ENCODE measurements at regions not wholly inside any gene's neighbourhood (a gene's known extent, or its start where the extent isn't known, plus 50 kb on each side); places are given as distances from the start of the nearest gene placed in this dataset.

DNA sequence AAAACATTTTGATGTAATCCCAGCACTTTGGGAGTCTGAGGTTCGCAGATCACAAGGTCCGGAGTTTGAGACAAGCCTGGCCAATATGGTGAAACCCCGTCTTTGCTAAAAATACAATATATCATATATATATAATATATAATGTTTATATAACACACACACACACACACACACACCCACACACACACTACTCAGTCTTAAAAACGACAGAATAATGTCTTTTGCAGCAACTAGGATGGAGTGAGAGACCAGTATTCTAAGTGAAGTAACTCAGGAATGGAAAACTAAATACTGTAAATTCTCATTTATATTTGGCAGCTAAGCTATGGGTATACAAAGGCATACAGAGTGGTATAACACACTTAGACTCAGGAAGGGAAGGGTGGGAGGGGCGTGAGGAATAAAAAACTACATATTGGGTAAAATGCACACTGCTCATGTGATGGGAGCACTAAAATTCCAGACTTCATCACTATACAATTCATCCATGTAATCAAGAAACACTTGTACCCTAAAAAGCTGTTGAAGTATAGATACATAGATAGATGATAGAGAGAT lies 231.2 kb upstream of the SEMA3A start:
- intact Hi-C loops (cut with DNase I): no loop called here
- Histone ChIP-seq H3K36me3 (no peaks in the 10 kb centered on the region), H3K4me3 (replicated peaks in 1 of 3) (no peak overlapping the region), H3K4me1 (no peaks in the 10 kb centered on the region), H3K27ac (no peak overlapping the region), H3K9me3 (no peaks in the 10 kb centered on the region), H3K27me3 (no peaks in the 10 kb centered on the region)
- WGBS, 2 donors: 78 to 88% methylated on average over 5 of the region's 5 CpGs
- no peak for DNase-seq
- TF ChIP-seq, protein P1, sequence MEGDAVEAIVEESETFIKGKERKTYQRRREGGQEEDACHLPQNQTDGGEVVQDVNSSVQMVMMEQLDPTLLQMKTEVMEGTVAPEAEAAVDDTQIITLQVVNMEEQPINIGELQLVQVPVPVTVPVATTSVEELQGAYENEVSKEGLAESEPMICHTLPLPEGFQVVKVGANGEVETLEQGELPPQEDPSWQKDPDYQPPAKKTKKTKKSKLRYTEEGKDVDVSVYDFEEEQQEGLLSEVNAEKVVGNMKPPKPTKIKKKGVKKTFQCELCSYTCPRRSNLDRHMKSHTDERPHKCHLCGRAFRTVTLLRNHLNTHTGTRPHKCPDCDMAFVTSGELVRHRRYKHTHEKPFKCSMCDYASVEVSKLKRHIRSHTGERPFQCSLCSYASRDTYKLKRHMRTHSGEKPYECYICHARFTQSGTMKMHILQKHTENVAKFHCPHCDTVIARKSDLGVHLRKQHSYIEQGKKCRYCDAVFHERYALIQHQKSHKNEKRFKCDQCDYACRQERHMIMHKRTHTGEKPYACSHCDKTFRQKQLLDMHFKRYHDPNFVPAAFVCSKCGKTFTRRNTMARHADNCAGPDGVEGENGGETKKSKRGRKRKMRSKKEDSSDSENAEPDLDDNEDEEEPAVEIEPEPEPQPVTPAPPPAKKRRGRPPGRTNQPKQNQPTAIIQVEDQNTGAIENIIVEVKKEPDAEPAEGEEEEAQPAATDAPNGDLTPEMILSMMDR (IDR thresholded peaks at IDR 0.05): no peak
- no peak for TF ChIP-seq POLR2A (IDR thresholded peaks at IDR 0.05)

GRCh38 chr7:84422790-84423189 lies 228.2 kb upstream of the SEMA3A start:
- H3K27me3 ChIP-seq: no peaks in the 10 kb centered on the region
- intact Hi-C loops (cut with DNase I): no loop called here
- no peaks in the 10 kb centered on the region for H3K4me1 ChIP-seq
- H3K9me3 ChIP-seq: no peaks in the 10 kb centered on the region
- H3K27ac ChIP-seq: no peak overlapping the region
- H3K36me3 ChIP-seq: no peaks in the 10 kb centered on the region
- DNase-seq: no peak
- TF ChIP-seq POLR2A (IDR thresholded peaks at IDR 0.05): no peak
- TF ChIP-seq, protein P1 (IDR thresholded peaks at IDR 0.05): no peak
- no peak overlapping the region for H3K4me3 ChIP-seq (replicated peaks in 1 of 3)

GRCh38 chr7:84412161-84412969 lies 217.8 kb upstream of the SEMA3A start:
- no peaks in the 10 kb centered on the region for H3K36me3 ChIP-seq
- WGBS, 2 donors: 54 to 61% methylated on average over 2 of the region's 2 CpGs
- H3K27me3 ChIP-seq: no peaks in the 10 kb centered on the region
- TF ChIP-seq, protein P1 (IDR thresholded peaks at IDR 0.05): no peak
- TF ChIP-seq POLR2A (IDR thresholded peaks at IDR 0.05): no peak
- intact Hi-C loops (cut with DNase I): no loop called here
- no peak overlapping the region for H3K27ac ChIP-seq
- H3K9me3 ChIP-seq: no peaks in the 10 kb centered on the region
- no peak overlapping the region for H3K4me3 ChIP-seq (replicated peaks in 1 of 3)
- no peak for DNase-seq
- no peaks in the 10 kb centered on the region for H3K4me1 ChIP-seq

GRCh38 chr7:84399661-84400060 lies 205.1 kb upstream of the SEMA3A start:
- Histone ChIP-seq H3K27ac (no peak overlapping the region), H3K4me1 (no peaks in the 10 kb centered on the region), H3K4me3 (replicated peaks in 1 of 3) (no peak overlapping the region), H3K27me3 (no peaks in the 10 kb centered on the region), H3K9me3 (no peaks in the 10 kb centered on the region), H3K36me3 (no peaks in the 10 kb centered on the region)
- intact Hi-C loops (cut with DNase I): no loop called here
- no peak for DNase-seq
- 50 to 71% methylated on average over 1 of the region's 1 CpG for WGBS, 2 donors
- TF ChIP-seq, protein P1 (IDR thresholded peaks at IDR 0.05): no peak
- no peak for TF ChIP-seq POLR2A (IDR thresholded peaks at IDR 0.05)

DNA sequence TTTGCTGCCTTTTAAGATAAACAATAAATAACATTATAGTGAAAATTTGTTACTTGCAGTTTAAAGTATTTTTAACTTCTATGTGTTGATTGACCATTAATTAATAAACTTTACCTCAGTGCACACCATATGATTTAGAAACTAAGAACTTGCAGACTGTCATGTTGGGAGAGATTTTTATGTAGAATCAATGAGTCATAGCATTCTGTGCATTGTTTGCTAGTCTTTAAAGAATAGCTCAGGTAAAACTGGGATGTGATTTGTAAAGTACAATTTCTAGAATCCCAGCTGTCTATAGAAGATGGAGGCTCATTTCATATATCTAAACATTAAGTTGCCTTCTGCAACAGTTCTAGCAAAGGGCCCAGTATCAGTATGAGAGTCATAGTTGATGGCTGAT lies 199.6 kb upstream of the SEMA3A start:
- no peaks in the 10 kb centered on the region for H3K4me1 ChIP-seq
- H3K27ac ChIP-seq: no peak overlapping the region

More for the DNA sequence above, 199.6 kb upstream of the SEMA3A start:
- H3K36me3 ChIP-seq: no peaks in the 10 kb centered on the region
- H3K4me3 ChIP-seq (replicated peaks in 1 of 3): no peak overlapping the region
- H3K27me3 ChIP-seq: no peaks in the 10 kb centered on the region
- intact Hi-C loops (cut with DNase I): no loop called here
- TF ChIP-seq, protein P1 (IDR thresholded peaks at IDR 0.05): no peak
- TF ChIP-seq POLR2A (IDR thresholded peaks at IDR 0.05): no peak
- DNase-seq: no peak
- H3K9me3 ChIP-seq: no peaks in the 10 kb centered on the region

Data from thyroid gland (tissue), 4 donors.